ENCODE measurements at regions not wholly inside any gene's neighbourhood (a gene's known extent, or its start where the extent isn't known, plus 50 kb on each side); places are given as distances from the start of the nearest gene placed in this dataset.

DNA sequence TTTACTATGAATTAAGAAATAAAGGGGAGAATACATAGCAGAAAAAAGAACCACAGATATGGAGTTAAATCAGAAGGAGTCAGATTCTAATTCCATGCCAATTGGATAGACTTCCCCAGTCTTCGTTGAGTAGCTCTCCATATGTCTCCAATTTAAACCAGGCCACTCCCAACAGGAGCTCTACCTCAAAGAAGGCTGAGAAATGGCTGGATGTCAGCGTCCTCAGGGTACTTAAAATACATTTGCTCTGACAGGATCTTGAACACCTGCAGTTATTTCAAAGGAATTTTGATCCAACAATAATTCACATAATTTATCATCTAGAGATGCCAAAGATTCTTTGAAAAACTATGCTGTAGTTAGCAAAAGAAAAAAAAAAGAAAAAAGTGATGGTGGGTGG, 133.9 kb upstream of the FBN2 start:
- TF ChIP-seq, protein P1, sequence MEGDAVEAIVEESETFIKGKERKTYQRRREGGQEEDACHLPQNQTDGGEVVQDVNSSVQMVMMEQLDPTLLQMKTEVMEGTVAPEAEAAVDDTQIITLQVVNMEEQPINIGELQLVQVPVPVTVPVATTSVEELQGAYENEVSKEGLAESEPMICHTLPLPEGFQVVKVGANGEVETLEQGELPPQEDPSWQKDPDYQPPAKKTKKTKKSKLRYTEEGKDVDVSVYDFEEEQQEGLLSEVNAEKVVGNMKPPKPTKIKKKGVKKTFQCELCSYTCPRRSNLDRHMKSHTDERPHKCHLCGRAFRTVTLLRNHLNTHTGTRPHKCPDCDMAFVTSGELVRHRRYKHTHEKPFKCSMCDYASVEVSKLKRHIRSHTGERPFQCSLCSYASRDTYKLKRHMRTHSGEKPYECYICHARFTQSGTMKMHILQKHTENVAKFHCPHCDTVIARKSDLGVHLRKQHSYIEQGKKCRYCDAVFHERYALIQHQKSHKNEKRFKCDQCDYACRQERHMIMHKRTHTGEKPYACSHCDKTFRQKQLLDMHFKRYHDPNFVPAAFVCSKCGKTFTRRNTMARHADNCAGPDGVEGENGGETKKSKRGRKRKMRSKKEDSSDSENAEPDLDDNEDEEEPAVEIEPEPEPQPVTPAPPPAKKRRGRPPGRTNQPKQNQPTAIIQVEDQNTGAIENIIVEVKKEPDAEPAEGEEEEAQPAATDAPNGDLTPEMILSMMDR (IDR thresholded peaks at IDR 0.05; ENCODE audit: low read depth, low read length) = no peak
- no peak for DNase-seq (ENCODE audit: low read depth in 2 of 2)
- no peak overlapping the region for H3K4me3 ChIP-seq (replicated peaks in 1 of 2; ENCODE audit: low read depth in 2 of 2, low read length in 2 of 2)

DNA sequence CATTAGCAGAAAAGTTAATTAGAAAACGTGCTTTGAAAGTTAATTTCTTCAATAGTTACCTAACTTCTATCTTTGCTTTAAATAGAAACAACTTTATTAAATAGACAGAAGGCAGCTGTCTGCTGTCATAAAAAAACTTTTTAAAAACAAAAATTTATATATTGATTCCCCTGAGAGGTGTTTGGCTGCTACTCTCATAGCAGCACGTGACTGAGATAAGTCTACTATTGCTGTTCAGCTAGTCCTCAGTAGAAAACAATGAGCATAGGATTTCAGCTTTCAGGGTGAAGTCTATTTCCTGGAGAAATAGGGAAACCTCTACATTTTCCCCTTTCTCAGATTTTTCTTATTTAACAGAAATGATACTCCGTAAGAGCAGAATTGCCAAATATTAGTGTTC, 135.0 kb upstream of the FBN2 start:
- no peak overlapping the region for H3K4me3 ChIP-seq (replicated peaks in 1 of 2; ENCODE audit: low read depth in 2 of 2, low read length in 2 of 2)
- TF ChIP-seq, protein P1 (IDR thresholded peaks at IDR 0.05; ENCODE audit: low read depth, low read length) = no peak
- DNase-seq (ENCODE audit: low read depth in 2 of 2) = peak in 1 of 2 donors; percentile 56

DNA sequence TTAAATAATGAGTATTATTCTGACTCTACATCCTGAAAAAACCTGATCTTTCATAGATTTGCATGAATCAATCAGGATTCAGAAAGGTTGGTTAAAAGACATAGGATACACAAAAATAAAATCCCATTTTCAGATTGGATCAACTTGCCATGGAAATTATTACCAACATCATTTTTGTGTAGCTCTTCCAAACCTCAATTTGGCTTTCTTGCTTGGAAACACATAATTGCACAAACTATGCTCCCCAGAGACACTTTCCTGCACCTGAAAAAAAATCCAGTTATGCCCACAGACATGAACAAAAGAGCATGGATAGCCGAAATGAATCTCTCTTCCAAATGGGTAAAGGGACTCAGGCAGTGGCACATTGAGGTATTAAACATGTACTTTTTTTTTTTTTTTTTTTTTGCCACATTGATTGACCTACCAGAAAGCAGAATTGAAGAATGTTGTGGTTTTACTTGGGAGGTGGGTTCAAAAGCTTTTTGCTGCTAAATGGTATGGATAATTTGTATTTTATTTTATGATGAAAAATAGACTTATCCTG, 135.4 kb upstream of the FBN2 start:
- TF ChIP-seq, protein P1 (IDR thresholded peaks at IDR 0.05; ENCODE audit: low read depth, low read length) = no peak
- no peak overlapping the region for H3K4me3 ChIP-seq (replicated peaks in 1 of 2; ENCODE audit: low read depth in 2 of 2, low read length in 2 of 2)
- DNase-seq (ENCODE audit: low read depth in 2 of 2) = no peak

DNA sequence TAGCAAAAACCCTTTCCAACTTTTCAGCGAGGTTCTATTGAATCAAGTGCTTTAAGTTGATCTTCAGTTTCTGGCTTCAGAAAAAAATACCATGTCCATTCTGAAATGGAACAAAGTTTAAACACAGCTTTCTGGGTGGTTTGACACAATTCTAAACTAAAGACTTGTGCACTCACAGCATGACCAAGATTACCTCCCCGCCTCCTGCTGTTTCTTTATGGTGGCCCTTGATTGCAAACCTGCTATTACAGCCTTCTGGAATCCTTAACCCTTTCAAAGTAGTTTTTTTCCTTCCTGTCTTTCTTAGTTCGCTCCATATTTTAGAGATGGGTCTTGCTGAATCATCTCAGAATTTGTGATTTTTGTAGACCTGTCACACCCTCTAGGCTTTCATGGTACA, 135.9 kb upstream of the FBN2 start:
- no peak overlapping the region for H3K4me3 ChIP-seq (replicated peaks in 1 of 2; ENCODE audit: low read depth in 2 of 2, low read length in 2 of 2)
- DNase-seq (ENCODE audit: low read depth in 2 of 2) = no peak
- TF ChIP-seq, protein P1 (IDR thresholded peaks at IDR 0.05; ENCODE audit: low read depth, low read length) = no peak

DNA sequence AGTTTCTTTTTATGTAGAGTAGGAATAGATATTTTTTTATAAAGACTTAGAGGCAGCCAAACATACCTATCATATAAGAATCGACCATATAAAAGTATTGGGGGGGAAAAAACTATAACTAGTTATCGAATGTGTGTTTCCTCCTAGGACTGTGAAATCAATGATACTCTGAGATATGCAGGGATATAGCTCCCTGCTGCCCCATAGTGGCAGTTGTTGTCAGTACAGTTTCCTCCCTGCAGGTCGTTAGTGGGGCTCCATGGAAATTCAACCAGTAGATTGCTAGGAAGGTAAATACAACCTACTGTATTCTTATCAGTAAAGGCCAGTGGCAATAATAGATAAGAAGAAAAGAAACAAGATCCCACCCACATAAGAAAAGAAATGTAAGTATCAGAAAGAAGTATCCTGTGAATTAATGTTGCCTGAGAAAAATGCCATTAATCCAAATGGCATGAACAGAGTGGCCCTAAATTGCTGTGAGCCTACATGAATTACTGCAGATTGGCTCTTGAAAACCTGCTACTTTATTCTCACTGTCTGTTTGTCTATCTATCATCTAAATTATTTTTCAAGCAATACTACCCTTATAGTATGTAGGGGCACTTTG, 136.9 kb upstream of the FBN2 start:
- peak; percentile 61 to 69 for DNase-seq (ENCODE audit: low read depth in 2 of 2)
- no peak overlapping the region for H3K4me3 ChIP-seq (replicated peaks in 1 of 2; ENCODE audit: low read depth in 2 of 2, low read length in 2 of 2)
- TF ChIP-seq, protein P1 (IDR thresholded peaks at IDR 0.05; ENCODE audit: low read depth, low read length) = peak; percentile 82

DNA sequence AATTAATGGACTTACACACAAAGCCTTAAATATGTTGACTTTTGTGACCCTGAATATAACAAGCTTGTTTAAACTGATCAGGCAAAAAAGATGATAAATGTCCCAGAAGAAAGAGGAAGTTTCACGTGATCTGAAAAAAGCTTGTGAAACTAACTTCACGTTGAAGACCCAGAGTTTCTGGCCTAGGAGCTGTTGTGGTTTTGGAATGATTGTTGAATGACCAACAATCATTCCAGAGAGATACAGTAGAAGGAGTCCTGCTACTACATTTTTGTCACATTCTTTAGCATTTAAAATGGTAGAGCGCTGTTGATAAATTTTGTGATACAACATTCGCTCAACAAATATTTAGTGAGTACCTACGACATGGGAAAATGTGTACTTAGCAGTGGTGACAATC, 143.1 kb upstream of the FBN2 start:
- TF ChIP-seq, protein P1 (IDR thresholded peaks at IDR 0.05; ENCODE audit: low read depth, low read length) = no peak

More for the DNA sequence above, 143.1 kb upstream of the FBN2 start:
- H3K4me3 ChIP-seq (replicated peaks in 1 of 2; ENCODE audit: low read depth in 2 of 2, low read length in 2 of 2) = no peak overlapping the region
- peak in 1 of 2 donors; percentile 16 for DNase-seq (ENCODE audit: low read depth in 2 of 2)
